ENCODE measurements at regions not wholly inside any gene's neighbourhood (a gene's known extent, or its start where the extent isn't known, plus 50 kb on each side); places are given as distances from the start of the nearest gene placed in this dataset.

GRCh38 chr3:30201715-30202114 lies 404.7 kb upstream of the TGFBR2 start:
- Histone ChIP-seq H3K27ac (ENCODE audit: low read depth, low read length) (no peak overlapping the region), H3K36me3 (ENCODE audit: low read length) (no peaks in the 10 kb centered on the region), H4K20me1 (ENCODE audit: low read depth, low read length) (no peaks in the 10 kb centered on the region), H3K9ac (ENCODE audit: low read length) (no peak overlapping the region), H3F3A (ENCODE audit: insufficient read depth) (no peaks in the 10 kb centered on the region), H3K4me3 (ENCODE audit: insufficient read depth, low read length, poor library complexity, severe bottlenecking) (no peak overlapping the region), H3K9me2 (replicated peaks; ENCODE audit: insufficient read depth, low read length) (no peaks in the 10 kb centered on the region), H3K9me3 (ENCODE audit: insufficient read depth, low read length) (no peaks in the 10 kb centered on the region), H3K27me3 (ENCODE audit: low read length) (no peaks in the 10 kb centered on the region), H2AFZ (ENCODE audit: low read depth, low read length, severe bottlenecking) (no peak overlapping the region), H3K79me2 (ENCODE audit: insufficient read depth, low read length) (no peaks in the 10 kb centered on the region), H3K4me2 (ENCODE audit: low read depth, low read length, poor library complexity, severe bottlenecking) (no peak overlapping the region)
- TF ChIP-seq EZH2phosphoT487 (conservative IDR thresholded peaks at IDR 0.05; ENCODE audit: low read length) (no peak), CTCF (IDR thresholded peaks at IDR 0.05; ENCODE audit: insufficient read depth, low read length, poor library complexity, severe bottlenecking) (no peak)

DNA sequence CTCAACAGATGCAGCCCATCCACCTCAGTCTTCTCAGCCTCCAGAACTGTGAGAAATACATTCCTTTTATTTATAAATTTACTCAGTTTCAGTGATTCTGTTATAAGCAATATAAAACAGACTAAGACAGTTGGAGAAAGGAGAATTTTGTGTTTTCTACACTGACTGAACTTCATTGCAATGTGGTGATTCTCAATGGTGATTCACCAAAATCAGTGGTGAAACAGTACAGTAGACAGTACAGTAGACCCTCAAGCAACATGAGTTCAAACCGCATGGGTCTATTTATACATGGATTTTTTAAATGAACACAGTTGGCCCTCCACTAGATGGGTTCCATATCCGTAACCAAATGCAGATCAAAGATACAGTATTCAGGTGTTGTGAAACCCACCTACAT lies 403.1 kb upstream of the TGFBR2 start:
- no peak for TF ChIP-seq CTCF (IDR thresholded peaks at IDR 0.05; ENCODE audit: insufficient read depth, low read length, poor library complexity, severe bottlenecking)

DNA sequence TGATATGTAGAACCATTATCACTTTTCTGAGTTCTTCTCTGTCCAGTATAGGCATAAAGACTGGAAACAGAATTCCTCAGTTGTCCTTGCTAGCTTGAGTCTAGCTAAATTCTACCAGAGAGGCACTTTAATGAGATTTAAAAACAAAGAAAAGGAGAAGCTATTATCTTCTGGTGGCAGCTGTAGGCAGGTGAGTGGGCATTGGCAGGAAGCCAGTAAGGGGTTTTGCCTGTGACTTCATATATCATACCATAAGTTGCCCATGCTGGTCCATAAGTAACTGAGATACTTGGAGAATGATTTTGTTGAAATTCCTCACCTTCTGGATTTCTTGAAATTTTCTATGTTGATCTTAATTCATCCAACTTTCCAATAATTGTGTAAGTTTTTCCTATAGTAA lies 402.3 kb upstream of the TGFBR2 start:
- no peak for TF ChIP-seq CTCF (IDR thresholded peaks at IDR 0.05; ENCODE audit: insufficient read depth, low read length, poor library complexity, severe bottlenecking)
- TF ChIP-seq EZH2phosphoT487 (conservative IDR thresholded peaks at IDR 0.05; ENCODE audit: low read length) = no peak
- Histone ChIP-seq H3K4me3 (ENCODE audit: insufficient read depth, low read length, poor library complexity, severe bottlenecking) (no peak overlapping the region), H3K36me3 (ENCODE audit: low read length) (no peaks in the 10 kb centered on the region), H3K9me2 (replicated peaks; ENCODE audit: insufficient read depth, low read length) (no peaks in the 10 kb centered on the region), H4K20me1 (ENCODE audit: low read depth, low read length) (no peaks in the 10 kb centered on the region), H2AFZ (ENCODE audit: low read depth, low read length, severe bottlenecking) (no peak overlapping the region), H3F3A (ENCODE audit: insufficient read depth) (no peaks in the 10 kb centered on the region), H3K9me3 (ENCODE audit: insufficient read depth, low read length) (no peaks in the 10 kb centered on the region), H3K27ac (ENCODE audit: low read depth, low read length) (no peak overlapping the region), H3K79me2 (ENCODE audit: insufficient read depth, low read length) (no peaks in the 10 kb centered on the region), H3K27me3 (ENCODE audit: low read length) (no peaks in the 10 kb centered on the region), H3K4me2 (ENCODE audit: low read depth, low read length, poor library complexity, severe bottlenecking) (no peak overlapping the region), H3K9ac (ENCODE audit: low read length) (no peak overlapping the region)

More for the DNA sequence above, 403.1 kb upstream of the TGFBR2 start:
- H4K20me1 ChIP-seq (ENCODE audit: low read depth, low read length) = no peaks in the 10 kb centered on the region
- H3K27me3 ChIP-seq (ENCODE audit: low read length) = no peaks in the 10 kb centered on the region
- no peaks in the 10 kb centered on the region for H3K36me3 ChIP-seq (ENCODE audit: low read length)
- no peak overlapping the region for H3K4me3 ChIP-seq (ENCODE audit: insufficient read depth, low read length, poor library complexity, severe bottlenecking)
- H2AFZ ChIP-seq (ENCODE audit: low read depth, low read length, severe bottlenecking) = no peak overlapping the region
- no peaks in the 10 kb centered on the region for H3F3A ChIP-seq (ENCODE audit: insufficient read depth)
- H3K27ac ChIP-seq (ENCODE audit: low read depth, low read length) = no peak overlapping the region
- H3K9me2 ChIP-seq (replicated peaks; ENCODE audit: insufficient read depth, low read length) = no peaks in the 10 kb centered on the region
- H3K79me2 ChIP-seq (ENCODE audit: insufficient read depth, low read length) = no peaks in the 10 kb centered on the region
- H3K9me3 ChIP-seq (ENCODE audit: insufficient read depth, low read length) = no peaks in the 10 kb centered on the region
- H3K9ac ChIP-seq (ENCODE audit: low read length) = no peak overlapping the region
- H3K4me2 ChIP-seq (ENCODE audit: low read depth, low read length, poor library complexity, severe bottlenecking) = no peak overlapping the region

- Histone ChIP-seq H3K27ac (ENCODE audit: low read depth, low read length) (no peak overlapping the region), H3K9ac (ENCODE audit: low read length) (no peak overlapping the region), H3K9me2 (replicated peaks; ENCODE audit: insufficient read depth, low read length) (no peaks in the 10 kb centered on the region), H3K36me3 (ENCODE audit: low read length) (no peaks in the 10 kb centered on the region), H3F3A (ENCODE audit: insufficient read depth) (no peaks in the 10 kb centered on the region), H2AFZ (ENCODE audit: low read depth, low read length, severe bottlenecking) (no peak overlapping the region), H3K27me3 (ENCODE audit: low read length) (no peaks in the 10 kb centered on the region), H4K20me1 (ENCODE audit: low read depth, low read length) (no peaks in the 10 kb centered on the region), H3K4me2 (ENCODE audit: low read depth, low read length, poor library complexity, severe bottlenecking) (no peak overlapping the region), H3K79me2 (ENCODE audit: insufficient read depth, low read length) (no peaks in the 10 kb centered on the region), H3K9me3 (ENCODE audit: insufficient read depth, low read length) (no peaks in the 10 kb centered on the region), H3K4me3 (ENCODE audit: insufficient read depth, low read length, poor library complexity, severe bottlenecking) (no peak overlapping the region)
- TF ChIP-seq CTCF (IDR thresholded peaks at IDR 0.05; ENCODE audit: insufficient read depth, low read length, poor library complexity, severe bottlenecking) = no peak
- TF ChIP-seq EZH2phosphoT487 (conservative IDR thresholded peaks at IDR 0.05; ENCODE audit: low read length) = no peak
Observed at GRCh38 chr3:30206051-30206450, 400.4 kb upstream of the TGFBR2 start.

Data from SU-DHL-6 (cell line).